ENCODE measurements at regions not wholly inside any gene's neighbourhood (a gene's known extent, or its start where the extent isn't known, plus 50 kb on each side); places are given as distances from the start of the nearest gene placed in this dataset.

DNA sequence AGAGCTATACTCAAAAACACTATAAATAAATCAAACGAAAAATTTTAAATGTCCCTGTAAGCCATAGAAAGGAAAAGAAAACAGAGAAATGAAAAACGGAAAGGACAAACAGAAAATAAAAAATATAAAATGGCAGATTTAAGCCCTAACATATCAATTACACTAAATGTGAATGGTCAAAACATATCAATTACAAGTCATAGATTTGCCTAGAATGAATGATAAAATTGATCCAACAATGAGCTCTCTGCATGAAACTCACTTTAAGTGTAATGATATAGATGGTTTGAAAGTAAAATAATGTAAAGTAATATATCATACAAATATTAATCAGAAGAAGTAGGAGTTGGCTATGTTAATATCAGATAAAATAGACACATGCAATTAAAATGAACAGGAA is 54.2 kb upstream of the TCF4 start (continued):
- TF ChIP-seq, protein P1, sequence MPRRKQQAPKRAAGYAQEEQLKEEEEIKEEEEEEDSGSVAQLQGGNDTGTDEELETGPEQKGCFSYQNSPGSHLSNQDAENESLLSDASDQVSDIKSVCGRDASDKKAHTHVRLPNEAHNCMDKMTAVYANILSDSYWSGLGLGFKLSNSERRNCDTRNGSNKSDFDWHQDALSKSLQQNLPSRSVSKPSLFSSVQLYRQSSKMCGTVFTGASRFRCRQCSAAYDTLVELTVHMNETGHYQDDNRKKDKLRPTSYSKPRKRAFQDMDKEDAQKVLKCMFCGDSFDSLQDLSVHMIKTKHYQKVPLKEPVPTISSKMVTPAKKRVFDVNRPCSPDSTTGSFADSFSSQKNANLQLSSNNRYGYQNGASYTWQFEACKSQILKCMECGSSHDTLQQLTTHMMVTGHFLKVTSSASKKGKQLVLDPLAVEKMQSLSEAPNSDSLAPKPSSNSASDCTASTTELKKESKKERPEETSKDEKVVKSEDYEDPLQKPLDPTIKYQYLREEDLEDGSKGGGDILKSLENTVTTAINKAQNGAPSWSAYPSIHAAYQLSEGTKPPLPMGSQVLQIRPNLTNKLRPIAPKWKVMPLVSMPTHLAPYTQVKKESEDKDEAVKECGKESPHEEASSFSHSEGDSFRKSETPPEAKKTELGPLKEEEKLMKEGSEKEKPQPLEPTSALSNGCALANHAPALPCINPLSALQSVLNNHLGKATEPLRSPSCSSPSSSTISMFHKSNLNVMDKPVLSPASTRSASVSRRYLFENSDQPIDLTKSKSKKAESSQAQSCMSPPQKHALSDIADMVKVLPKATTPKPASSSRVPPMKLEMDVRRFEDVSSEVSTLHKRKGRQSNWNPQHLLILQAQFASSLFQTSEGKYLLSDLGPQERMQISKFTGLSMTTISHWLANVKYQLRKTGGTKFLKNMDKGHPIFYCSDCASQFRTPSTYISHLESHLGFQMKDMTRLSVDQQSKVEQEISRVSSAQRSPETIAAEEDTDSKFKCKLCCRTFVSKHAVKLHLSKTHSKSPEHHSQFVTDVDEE (CRISPR knock-in tag; IDR thresholded peaks at IDR 0.05) = no peak

DNA sequence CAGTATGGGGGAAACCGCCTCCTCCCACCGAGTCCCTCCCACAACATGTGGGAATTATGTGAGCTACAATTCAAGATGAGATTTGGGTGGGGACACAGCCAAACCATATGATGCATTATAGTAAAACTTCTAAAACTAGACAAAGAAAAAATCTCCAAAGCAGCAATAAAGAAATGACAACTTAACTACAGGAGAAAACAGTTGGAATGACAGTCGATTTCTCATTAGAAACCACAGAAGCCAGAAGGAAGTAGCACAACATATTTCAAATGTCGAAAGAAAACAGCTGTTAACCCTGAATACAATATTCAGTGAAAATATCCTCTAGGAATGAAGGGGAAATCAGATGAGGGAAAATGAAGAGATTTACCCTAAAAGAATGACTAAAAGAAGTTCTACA is 53.5 kb upstream of the TCF4 start:
- no peak for ATAC-seq
- no peak for TF ChIP-seq ZNF565 (CRISPR knock-in tag; conservative IDR thresholded peaks at IDR 0.05; ENCODE audit: low read depth)
- no peak for TF ChIP-seq ZNF70 (CRISPR knock-in tag; IDR thresholded peaks at IDR 0.05)
- TF ChIP-seq TCF4 (CRISPR knock-in tag; IDR thresholded peaks at IDR 0.05; ENCODE audit: borderline replicate concordance) = no peak
- no peak for TF ChIP-seq OSR1 (CRISPR knock-in tag; IDR thresholded peaks at IDR 0.05)
- TF ChIP-seq SNAI2 (CRISPR knock-in tag; IDR thresholded peaks at IDR 0.05) = no peak
- TF ChIP-seq ARNTL (CRISPR knock-in tag; IDR thresholded peaks at IDR 0.05; ENCODE audit: borderline replicate concordance, low read depth) = no peak
- no peak for TF ChIP-seq RARB (CRISPR knock-in tag; IDR thresholded peaks at IDR 0.05)
- no peak for TF ChIP-seq ZFP3 (CRISPR knock-in tag; IDR thresholded peaks at IDR 0.05)
- no peak for TF ChIP-seq GLIS3 (CRISPR knock-in tag; IDR thresholded peaks at IDR 0.05)
- TF ChIP-seq PPARA (CRISPR knock-in tag; IDR thresholded peaks at IDR 0.05; ENCODE audit: borderline replicate concordance) = no peak
- TF ChIP-seq ZC3H10 (CRISPR knock-in tag; IDR thresholded peaks at IDR 0.05) = no peak
- no peak for TF ChIP-seq ESRRG (CRISPR knock-in tag; IDR thresholded peaks at IDR 0.05)
- TF ChIP-seq ZFP30 (CRISPR knock-in tag; IDR thresholded peaks at IDR 0.05) = no peak
- TF ChIP-seq TOX (CRISPR knock-in tag; IDR thresholded peaks at IDR 0.05; ENCODE audit: borderline replicate concordance) = no peak
- TF ChIP-seq, protein P1 (CRISPR knock-in tag; IDR thresholded peaks at IDR 0.05) = no peak

Measured in SK-N-SH treated with all-trans-retinoic acid at 6 μM for 48 hours (cell line).